ENCODE measurements at regions not wholly inside any gene's neighbourhood (a gene's known extent, or its start where the extent isn't known, plus 50 kb on each side); places are given as distances from the start of the nearest gene placed in this dataset.

DNA sequence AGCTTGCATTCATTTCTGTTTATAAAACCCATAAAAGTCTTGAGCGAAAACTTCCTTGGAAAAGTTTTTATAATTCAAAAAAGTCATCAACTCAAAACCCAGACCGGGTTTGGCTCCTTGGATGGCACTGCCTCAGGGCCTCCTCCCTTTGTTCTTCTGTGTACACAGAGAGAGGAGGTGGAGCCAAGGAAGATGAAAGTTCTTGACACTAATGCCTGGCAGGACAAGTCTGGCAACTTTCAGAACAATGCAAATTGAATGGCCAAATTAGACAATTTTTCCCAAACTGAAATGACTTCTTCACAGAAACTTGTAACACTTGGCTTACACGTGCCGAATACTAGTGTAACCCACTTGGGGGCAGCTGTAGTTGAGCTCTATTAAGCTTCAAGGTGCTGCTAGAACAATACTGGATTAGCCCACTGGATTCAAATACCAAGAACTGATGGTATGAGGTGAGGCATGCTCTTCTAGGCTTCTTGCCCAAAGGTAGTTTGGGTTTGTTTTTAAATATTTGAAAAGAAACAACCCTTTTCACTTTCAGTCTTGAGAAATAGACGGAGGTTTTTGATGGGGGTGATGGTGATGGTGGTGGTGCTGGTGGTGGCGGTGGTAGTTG, 86.6 kb upstream of the FRMD6 start:
- TF ChIP-seq EZH2 (IDR thresholded peaks at IDR 0.05; ENCODE audit: borderline replicate concordance, low read depth, low read length, severe bottlenecking) (no peak), MYC (IDR thresholded peaks at IDR 0.05; ENCODE audit: low read depth, low read length) (no peak), POLR2A (IDR thresholded peaks at IDR 0.05; ENCODE audit: low read depth, low read length) (no peak), GATA2 (IDR thresholded peaks at IDR 0.05; ENCODE audit: insufficient read depth, insufficient read length, low read depth, low read length) (no peak), POLR2AphosphoS5 (IDR thresholded peaks at IDR 0.05; ENCODE audit: insufficient read depth, low read depth, low read length) (no peak), JUN (IDR thresholded peaks at IDR 0.05; ENCODE audit: borderline replicate concordance, insufficient read depth, insufficient read length, low read depth) (no peak), MAX (IDR thresholded peaks at IDR 0.05; ENCODE audit: insufficient read depth, insufficient read length) (no peak), FOS (IDR thresholded peaks at IDR 0.05; ENCODE audit: borderline replicate concordance, insufficient read depth, low read length) (no peak), CTCF (IDR thresholded peaks at IDR 0.05; ENCODE audit: extremely low read depth in 1 of 2, insufficient read depth in 1 of 2, low read depth in 1 of 2, low read length in 2 of 2) (no peak)
- Histone ChIP-seq H3K36me3 (ENCODE audit: control insufficient read depth in 2 of 2, extremely low read depth in 1 of 2, insufficient read depth in 2 of 2, low read length in 2 of 2) (no peaks in the 10 kb centered on the region), H3K27me3 (ENCODE audit: control insufficient read depth in 2 of 2, insufficient read depth in 2 of 2, low read length in 2 of 2) (no peaks in the 10 kb centered on the region), H4K20me1 (replicated peaks; ENCODE audit: control insufficient read depth, extremely low read depth, insufficient read depth, low read length) (no peaks in the 10 kb centered on the region), H3K9ac (replicated peaks; ENCODE audit: extremely low read depth, insufficient read depth, low read length) (no peak overlapping the region), H3K9me1 (replicated peaks; ENCODE audit: control insufficient read depth, extremely low read depth, insufficient read depth, low read length) (no peaks in the 10 kb centered on the region), H3K79me2 (ENCODE audit: control insufficient read depth, insufficient read depth, low read length) (no peaks in the 10 kb centered on the region), H3K4me2 (ENCODE audit: insufficient read depth, low read length) (no peak overlapping the region), H3K4me1 (ENCODE audit: control insufficient read depth, extremely low read depth, insufficient read depth, low read length) (no peaks in the 10 kb centered on the region), H2AFZ (ENCODE audit: low read depth, low read length) (no peak overlapping the region), H3K27ac (ENCODE audit: insufficient read depth, low read depth, low read length) (no peak overlapping the region), H3K9me3 (replicated peaks; ENCODE audit: control insufficient read depth, insufficient read depth, low read length) (no peaks in the 10 kb centered on the region), H3K4me3 (replicated peaks in 1 of 3; ENCODE audit: insufficient read depth in 1 of 3, low read depth in 1 of 3, low read length in 3 of 3) (no peak overlapping the region)
- ChIA-PET CTCF (interaction anchor here (0.9 to 1.4 kb wide), 2 partner anchors 11 to 87 kb away, joined by 3 read pairs; no protein-coding TSS in a partner anchor), POLR2A (no interaction called here)
- DNase-seq (ENCODE audit: low read depth, low spot score) (no peak), FAIRE-seq (no peak)
- BruUV-seq (replicated peaks) = no TSS peak
- dilution Hi-C loops (cut with MboI; ENCODE audit: extremely low pct_ligation_motif_present, low sequenced_read_pairs) (no loop called here), intact Hi-C loops (cut with micrococcal nuclease) (no loop called here)

All from endothelial cell of umbilical vein (primary cell).